ENCODE measurements at regions not wholly inside any gene's neighbourhood (a gene's known extent, or its start where the extent isn't known, plus 50 kb on each side); places are given as distances from the start of the nearest gene placed in this dataset.
"Not testable (repeated sequence)": the region's sequence is repeated elsewhere in the genome, so short reads cannot be mapped to it uniquely, and the experiment has no call there.

- DNase-seq (ENCODE audit: missing footprints) (no peak), ATAC-seq (no peak)
- intact Hi-C loops (cut with DNase I): no loop called here
Observed at GRCh38 chr11:93902921-93903320, 52.5 kb upstream of the VSTM5 start.

DNA sequence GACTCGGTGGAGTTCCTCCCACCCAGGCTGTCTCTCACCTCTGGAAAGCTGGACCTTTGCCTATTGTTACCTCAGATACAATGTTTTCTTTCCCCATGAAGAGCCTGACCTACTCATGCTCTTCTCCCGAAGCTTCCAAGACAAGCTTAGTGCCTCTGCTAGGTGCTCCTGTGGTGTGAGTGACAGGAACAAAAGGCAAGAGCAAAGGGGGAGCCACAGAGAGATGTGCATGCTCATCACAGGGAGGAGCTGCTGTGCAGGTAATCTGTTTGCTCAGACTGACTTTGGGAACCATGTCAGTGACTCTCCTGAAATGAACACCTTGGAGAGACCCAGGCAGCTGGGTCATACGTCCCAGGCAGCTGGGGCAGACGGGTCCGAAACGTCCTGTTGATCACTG is 53.6 kb upstream of the VSTM5 start:
- no peak for DNase-seq (ENCODE audit: missing footprints)
- ATAC-seq: no peak
- intact Hi-C loops (cut with DNase I): no loop called here

- DNase-seq (ENCODE audit: missing footprints) (no peak), ATAC-seq (no peak)
- intact Hi-C loops (cut with DNase I): no loop called here
Observed at GRCh38 chr11:93904716-93905115, 54.3 kb upstream of the VSTM5 start.

DNA sequence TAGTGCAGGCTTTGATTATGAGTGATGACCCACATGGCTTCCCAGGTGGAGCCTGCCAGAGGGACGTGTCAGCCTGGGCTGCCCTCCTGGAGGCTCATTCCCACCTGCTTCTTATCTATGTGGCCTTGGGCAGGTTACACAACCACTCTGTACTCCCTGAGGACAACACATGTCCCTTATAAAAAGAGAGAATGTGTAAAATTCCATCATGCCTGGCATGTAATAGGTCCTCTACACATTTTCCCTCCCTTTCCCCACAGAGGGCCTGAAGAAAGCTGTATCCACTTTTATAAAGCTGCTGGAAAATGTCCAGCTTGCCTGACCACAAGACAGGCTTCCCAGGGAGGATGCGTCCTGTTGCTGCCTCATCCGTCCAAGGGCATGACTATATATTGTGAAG is 55.0 kb upstream of the VSTM5 start:
- no peak for DNase-seq (ENCODE audit: missing footprints)
- intact Hi-C loops (cut with DNase I): no loop called here
- no peak for ATAC-seq

- intact Hi-C loops (cut with DNase I): no loop called here
- ATAC-seq (no peak), DNase-seq (ENCODE audit: missing footprints) (no peak)
Observed at GRCh38 chr11:93906486-93906885, 56.1 kb upstream of the VSTM5 start.

DNA sequence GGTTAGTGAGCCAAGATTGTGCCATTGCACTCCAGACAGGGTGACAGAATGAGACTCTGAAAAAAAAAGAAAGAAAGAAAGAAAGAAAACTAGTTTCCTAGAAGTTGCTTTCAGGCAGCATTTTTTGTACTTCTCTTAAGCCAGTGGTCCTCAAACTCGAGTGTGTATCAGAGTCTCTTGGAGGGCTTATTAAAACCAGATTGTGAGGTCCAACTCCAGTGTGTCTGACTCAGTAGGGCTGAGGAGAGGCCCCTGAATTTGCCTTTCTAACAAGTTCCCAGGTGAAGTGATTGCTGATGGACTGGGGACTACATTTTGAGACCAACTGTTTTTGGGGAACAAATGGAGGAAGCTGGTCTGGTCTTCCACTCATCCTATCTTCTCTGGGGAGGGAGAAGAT is 57.5 kb upstream of the VSTM5 start:
- ATAC-seq (no peak), DNase-seq (ENCODE audit: missing footprints) (no peak)
- intact Hi-C loops (cut with DNase I): no loop called here

DNA sequence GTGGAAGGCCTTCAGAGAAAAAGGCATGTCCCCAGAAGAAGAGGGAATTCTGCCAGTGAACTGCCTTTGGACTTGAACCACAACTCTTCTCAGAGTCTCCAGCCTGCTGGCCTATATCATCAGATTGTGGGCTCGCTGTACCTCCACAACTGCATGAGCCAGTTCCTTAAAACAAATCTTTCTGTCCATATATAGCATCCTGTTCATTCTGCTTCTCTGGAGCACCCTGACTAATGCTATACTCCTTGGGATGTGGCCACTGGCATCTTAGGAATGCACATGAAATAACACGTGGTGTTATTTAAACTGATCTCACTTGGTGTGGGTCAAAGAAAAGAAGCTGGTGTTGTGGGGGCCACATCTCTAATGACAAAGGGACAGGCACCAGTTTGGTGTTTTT is 58.3 kb upstream of the VSTM5 start:
- ATAC-seq (no peak), DNase-seq (ENCODE audit: missing footprints) (no peak)
- intact Hi-C loops (cut with DNase I): no loop called here

DNA sequence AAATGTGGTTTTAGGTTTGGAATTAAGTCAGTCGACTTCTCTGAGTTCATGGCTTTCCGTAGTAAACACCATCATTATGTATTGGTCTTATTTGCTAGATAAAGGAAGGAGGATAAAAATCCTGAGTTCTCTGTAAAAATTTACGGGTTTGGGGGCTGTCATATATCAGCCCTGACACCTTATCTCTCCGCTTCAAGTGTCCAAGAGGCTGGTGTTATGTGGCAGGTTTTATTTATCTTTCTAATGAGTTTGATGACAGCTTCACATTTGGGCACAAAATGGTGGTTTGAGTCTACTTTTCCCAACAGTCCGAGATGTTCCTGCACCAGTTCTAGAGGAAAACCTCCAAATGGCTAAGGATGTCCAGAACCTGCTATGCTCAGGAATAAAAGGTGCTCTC is 67.3 kb upstream of the VSTM5 start:
- ATAC-seq: no peak
- intact Hi-C loops (cut with DNase I): no loop called here
- no peak for DNase-seq (ENCODE audit: missing footprints)

- DNase-seq (ENCODE audit: missing footprints): no peak
- ATAC-seq: no peak
- intact Hi-C loops (cut with DNase I): no loop called here
Observed at GRCh38 chr11:93921695-93922468, 71.5 kb upstream of the VSTM5 start.

DNA sequence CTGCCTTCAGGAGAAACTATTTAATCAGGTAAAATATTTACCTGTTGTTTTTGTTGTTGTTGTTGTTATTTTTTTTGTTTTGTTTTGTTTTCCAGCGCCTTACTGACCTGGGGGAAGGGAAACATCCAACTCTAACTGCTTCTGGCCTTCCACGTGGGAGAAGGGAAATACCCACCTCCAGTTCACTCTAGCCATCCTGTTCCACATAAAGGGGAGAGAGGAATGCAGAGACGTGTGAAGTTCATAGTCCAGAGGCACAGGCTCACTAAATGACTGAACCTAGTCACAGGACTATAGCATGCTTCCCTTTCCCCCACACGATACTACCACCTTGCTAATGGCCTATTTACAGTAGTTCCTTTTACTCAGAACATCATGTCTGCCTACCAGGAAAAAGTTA is 72.4 kb upstream of the VSTM5 start:
- intact Hi-C loops (cut with DNase I): no loop called here
- DNase-seq (ENCODE audit: missing footprints) (no peak), ATAC-seq (no peak)

DNA sequence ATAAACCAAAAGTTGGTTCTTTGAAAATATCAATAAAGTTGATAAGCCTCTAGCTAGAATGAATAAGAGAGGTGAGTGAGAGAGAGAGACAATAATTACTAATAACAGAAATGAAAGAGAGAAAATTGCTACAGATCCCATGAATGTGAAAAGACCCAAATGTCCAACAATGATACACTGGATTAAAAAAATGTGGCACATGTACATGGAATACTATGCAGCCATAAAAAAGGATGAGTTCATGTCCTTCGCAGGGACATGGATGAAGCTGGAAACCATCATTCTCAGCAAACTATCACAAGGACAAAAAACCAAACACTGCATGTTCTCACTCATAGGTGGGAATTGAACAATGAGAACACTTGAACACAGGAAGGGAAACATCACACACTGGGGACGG is 75.7 kb upstream of the VSTM5 start:
- intact Hi-C loops (cut with DNase I); ATAC-seq; DNase-seq (ENCODE audit: missing footprints): not testable (repeated sequence)

- ATAC-seq (no peak), DNase-seq (ENCODE audit: missing footprints) (no peak)
- intact Hi-C loops (cut with DNase I): no loop called here
Observed at GRCh38 chr11:93929407-93929806, 79.0 kb upstream of the VSTM5 start.

DNA sequence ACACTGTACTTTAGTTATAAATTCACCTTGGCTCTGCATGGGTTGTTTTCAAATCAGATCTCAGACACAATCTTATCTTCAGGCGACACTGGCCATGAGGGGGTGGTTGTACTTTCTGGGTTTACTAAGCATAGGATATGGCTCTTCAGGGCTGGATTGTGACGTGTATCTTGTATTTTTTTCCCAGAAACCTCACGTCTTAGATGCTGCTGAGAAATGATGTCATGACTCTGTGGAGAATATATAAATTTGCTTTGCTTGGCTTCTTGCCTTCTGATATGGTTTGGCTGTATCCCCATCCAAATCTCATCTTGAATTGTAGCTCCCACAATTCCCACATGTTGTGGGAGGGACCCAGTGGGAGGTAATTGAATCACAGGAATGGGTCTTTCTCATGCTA is 82.8 kb upstream of the VSTM5 start:
- DNase-seq (ENCODE audit: missing footprints) (no peak), ATAC-seq (no peak)
- intact Hi-C loops (cut with DNase I): no loop called here

GRCh38 chr11:93935826-93936225 is 85.3 kb upstream of the HEPHL1 start:
- intact Hi-C loops (cut with DNase I): no loop called here
- no peak for DNase-seq (ENCODE audit: missing footprints)
- no peak for ATAC-seq

DNA sequence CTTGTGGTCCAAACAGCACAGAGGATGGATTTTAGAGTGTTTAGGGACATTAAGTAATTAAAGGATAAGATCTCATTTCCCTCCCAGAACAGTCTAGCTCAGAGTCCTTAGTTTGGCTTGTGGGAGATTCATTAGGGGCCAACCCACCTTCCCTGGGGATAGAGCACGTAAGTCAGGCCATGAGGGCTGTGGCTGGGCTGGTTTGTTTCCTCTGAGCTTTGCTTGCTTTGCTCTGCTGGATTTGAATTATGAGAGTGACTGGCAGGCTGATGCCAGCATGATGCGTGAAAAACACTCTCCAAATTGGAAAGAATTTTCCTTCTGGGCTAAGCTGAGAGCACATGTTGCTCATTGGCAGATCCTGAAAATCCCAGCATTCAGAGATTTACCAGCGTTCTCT is 84.7 kb upstream of the HEPHL1 start:
- DNase-seq (ENCODE audit: missing footprints): no peak
- no peak for ATAC-seq
- intact Hi-C loops (cut with DNase I): no loop called here

- ATAC-seq: no peak
- intact Hi-C loops (cut with DNase I): no loop called here
- no peak for DNase-seq (ENCODE audit: missing footprints)
Observed at GRCh38 chr11:93939084-93939760, 81.9 kb upstream of the HEPHL1 start.

GRCh38 chr11:93940395-93940794 is 80.8 kb upstream of the HEPHL1 start:
- DNase-seq (ENCODE audit: missing footprints) (no peak), ATAC-seq (no peak)
- intact Hi-C loops (cut with DNase I): no loop called here

- intact Hi-C loops (cut with DNase I): no loop called here
- DNase-seq (ENCODE audit: missing footprints): no peak
Observed at GRCh38 chr11:93942176-93942575, 79.0 kb upstream of the HEPHL1 start.

GRCh38 chr11:93945596-93945995 is 75.6 kb upstream of the HEPHL1 start:
- ATAC-seq: no peak
- no peak for DNase-seq (ENCODE audit: missing footprints)
- intact Hi-C loops (cut with DNase I): no loop called here

More at GRCh38 chr11:93942176-93942575, 79.0 kb upstream of the HEPHL1 start:
- no peak for ATAC-seq

DNA sequence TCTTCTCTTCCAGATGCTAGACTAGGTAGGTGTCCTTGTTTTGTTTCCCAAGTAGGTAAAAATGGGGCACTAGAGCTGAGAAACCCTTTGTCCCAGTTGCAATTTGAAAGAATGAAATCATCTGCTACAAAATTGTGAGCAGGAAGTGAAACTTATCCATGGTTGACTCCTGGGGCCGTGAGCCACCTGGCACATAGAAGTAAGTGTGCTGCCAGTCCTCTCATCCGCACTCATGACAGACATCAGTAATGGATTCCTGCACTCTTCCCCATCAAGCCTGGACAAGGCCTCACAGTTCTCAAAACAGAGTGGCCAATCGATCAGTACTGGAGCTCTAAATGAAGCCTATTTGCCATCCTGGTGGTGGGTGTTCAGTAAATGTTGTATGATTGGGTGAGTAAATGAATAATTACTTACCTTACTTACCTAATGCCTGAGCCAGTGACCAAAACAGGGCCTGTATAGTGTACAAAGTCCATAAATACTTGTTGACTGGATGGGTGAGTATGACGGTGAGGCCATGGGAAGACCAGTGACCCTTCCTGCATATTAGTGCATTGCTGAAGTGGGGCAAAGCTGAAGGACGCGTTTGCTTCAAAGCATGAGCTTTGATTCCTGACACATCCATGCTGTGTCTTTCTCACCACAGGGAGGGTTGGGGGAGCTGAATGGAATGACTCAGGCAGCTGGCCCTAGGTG is 68.9 kb upstream of the HEPHL1 start:
- no peak for ATAC-seq
- DNase-seq (ENCODE audit: missing footprints): no peak
- intact Hi-C loops (cut with DNase I): no loop called here

Data from Right ventricle myocardium inferior (tissue), 1 donor.